IMR-90 (cell line): ENCODE measurements at regions not wholly inside any gene's neighbourhood (a gene's known extent, or its start where the extent isn't known, plus 50 kb on each side); places are given as distances from the start of the nearest gene placed in this dataset.

Experiments
- ATAC-seq: fragments of 200-7000 bp; cut with Tn5 transposase; 2 replicates; pipeline ENCODE4 v1.9.1; 2020; ENCODE audit warnings: low read depth, mild to moderate bottlenecking, moderate library complexity
- BruUV-seq: library from RNA; stranded (reverse); fragments of 400-500 nt; replicated peaks from 2 replicates; lab custom pipeline; 2021; lab: Mats Ljungman, UMichigan
- CTCF ChIA-PET: fragments of 300-600 bp; formaldehyde crosslinking; extraction: SDS; loops from one replicate; lab custom pipeline; 2021; ENCODE audit warnings: antibody characterized with exemption; lab: Yijun Ruan, JAX
- POLR2A ChIA-PET: fragments of 300-600 bp; sonication (Branson Sonifier 250); formaldehyde crosslinking; loops from one replicate; lab custom pipeline; 2022; ENCODE audit warnings: antibody characterized with exemption; ENCODE audit not compliant: unreplicated experiment; lab: Charles Lee
- DNase-seq: peaks from one replicate; pipeline ENCODE4 v3.0.0; 2013
- H2AFZ ChIP-seq: replicated peaks from 2 replicates; pipeline ENCODE3; 2013; ENCODE audit warnings: low read length, mild to moderate bottlenecking; ENCODE audit not compliant: poor library complexity
- H2AK5ac ChIP-seq: 2 replicates; pipeline ENCODE4 v1.6.1; 2013; ENCODE audit warnings: low read depth, low read length, inconsistent platforms
- H2AK9ac ChIP-seq: replicated peaks from 2 replicates; pipeline ENCODE3; 2013; ENCODE audit warnings: mild to moderate bottlenecking, low read depth, low read length, moderate library complexity; ENCODE audit not compliant: poor library complexity
- H2BK120ac ChIP-seq: 2 replicates; pipeline ENCODE4 v1.6.1; 2013; ENCODE audit warnings: low read depth, low read length, inconsistent platforms
- H2BK15ac ChIP-seq: 3 replicates; pipeline ENCODE4 v1.6.1; 2013; ENCODE audit warnings: low read depth, low read length, inconsistent platforms
- H2BK20ac ChIP-seq: 2 replicates; pipeline ENCODE4 v1.6.1; 2013; ENCODE audit warnings: low read depth, mild to moderate bottlenecking, inconsistent platforms, low read length, moderate library complexity
- H2BK5ac ChIP-seq: 2 replicates; pipeline ENCODE4 v1.6.1; 2013; ENCODE audit warnings: mild to moderate bottlenecking, low read depth, low read length, inconsistent platforms; ENCODE audit not compliant: poor library complexity, severe bottlenecking
- H3K14ac ChIP-seq: replicated peaks from 2 replicates; pipeline ENCODE4 v1.6.1; 2013; ENCODE audit warnings: low read depth, low read length, inconsistent platforms
- H3K18ac ChIP-seq: 2 replicates; pipeline ENCODE4 v1.6.1; 2013; ENCODE audit warnings: low read depth, low read length, control low read depth
- H3K23ac ChIP-seq: 2 replicates; pipeline ENCODE4 v1.6.1; 2013; ENCODE audit warnings: low read depth, low read length, inconsistent platforms
- H3K27ac ChIP-seq: 2 replicates; pipeline ENCODE4 v1.5.1; 2013; ENCODE audit warnings: mild to moderate bottlenecking, control low read depth, low read length; ENCODE audit not compliant: insufficient read depth
- H3K27me3 ChIP-seq: 2 replicates; pipeline ENCODE4 v1.6.1; 2013; ENCODE audit warnings: low read length; ENCODE audit not compliant: control insufficient read depth, insufficient read depth
- H3K36me3 ChIP-seq: 2 replicates; pipeline ENCODE4 v1.6.1; 2013; ENCODE audit warnings: low read length, mixed read lengths; ENCODE audit not compliant: control insufficient read depth, insufficient read depth
- H3K4ac ChIP-seq: 2 replicates; pipeline ENCODE4 v1.6.1; 2013; ENCODE audit warnings: low read depth, low read length, inconsistent platforms
- H3K4me1 ChIP-seq: 2 replicates; pipeline ENCODE4 v1.6.1; 2013; ENCODE audit warnings: low read length, mixed read lengths; ENCODE audit not compliant: control insufficient read depth, insufficient read depth
- H3K4me2 ChIP-seq: 2 replicates; pipeline ENCODE4 v1.6.1; 2013; ENCODE audit warnings: low read depth, mild to moderate bottlenecking, control low read depth, low read length, moderate library complexity
- H3K4me3 ChIP-seq: 2 replicates; pipeline ENCODE4 v1.5.1; 2013; ENCODE audit warnings: low read depth, mild to moderate bottlenecking, control low read depth, low read length, moderate library complexity; ENCODE audit not compliant: insufficient read depth
- H3K56ac ChIP-seq: 2 replicates; pipeline ENCODE4 v1.6.1; 2013; ENCODE audit warnings: low read length, inconsistent platforms; ENCODE audit not compliant: insufficient read depth; ENCODE audit errors: extremely low read depth
- H3K79me1 ChIP-seq, 2 experiments: 2 replicates each; pipeline ENCODE4 v1.6.1; 2013; ENCODE audit warnings: low read length in 2 of 2, inconsistent platforms in 1 of 2, low read depth in 1 of 2
- H3K9ac ChIP-seq: 2 replicates; pipeline ENCODE4 v1.6.1; 2013; ENCODE audit warnings: low read depth, low read length, control low read depth
- H3K9me1 ChIP-seq: 2 replicates; pipeline ENCODE4 v1.6.1; 2013; ENCODE audit warnings: low read length, inconsistent platforms; ENCODE audit not compliant: insufficient read depth
- H3K9me3 ChIP-seq: 2 replicates; pipeline ENCODE4 v1.6.1; 2013; ENCODE audit warnings: low read length; ENCODE audit not compliant: control insufficient read depth, insufficient read depth
- H4K20me1 ChIP-seq: 2 replicates; pipeline ENCODE4 v1.6.1; 2013; ENCODE audit warnings: low read length, inconsistent platforms; ENCODE audit not compliant: insufficient read depth
- H4K5ac ChIP-seq: 2 replicates; pipeline ENCODE4 v1.6.1; 2013; ENCODE audit warnings: mild to moderate bottlenecking, low read depth, low read length, control low read depth
- H4K8ac ChIP-seq, 2 experiments: 2 replicates each; pipeline ENCODE4 v1.6.1; 2013; ENCODE audit warnings: low read depth in 2 of 2, low read length in 2 of 2, control low read depth in 1 of 2, inconsistent platforms in 1 of 2
- H4K91ac ChIP-seq: 2 replicates; pipeline ENCODE4 v1.6.1; 2013; ENCODE audit warnings: low read depth, low read length, inconsistent platforms; ENCODE audit not compliant: insufficient read depth
- BHLHE40 ChIP-seq: fragments of 150-350 bp; IDR thresholded peaks from 2 replicates; pipeline ENCODE4 v1.6.1; 2016; ENCODE audit warnings: mild to moderate bottlenecking, low read depth, low read length
- CEBPB ChIP-seq: IDR thresholded peaks from 2 replicates; pipeline ENCODE4 v1.6.1; 2012; ENCODE audit warnings: low read depth, low read length, improper control_type of control experiment
- CHD1 ChIP-seq: IDR thresholded peaks from 2 replicates; pipeline ENCODE4 v1.6.1; 2012; ENCODE audit warnings: low read depth, low read length, improper control_type of control experiment
- FOS ChIP-seq: fragments of 150-350 bp; IDR thresholded peaks from 2 replicates; pipeline ENCODE4 v1.6.1; 2016; ENCODE audit warnings: low read depth, low read length
- MAFK ChIP-seq: IDR thresholded peaks from 2 replicates; pipeline ENCODE4 v1.6.1; 2012; ENCODE audit warnings: low read depth, low read length, improper control_type of control experiment
- MAZ ChIP-seq: IDR thresholded peaks from 2 replicates; pipeline ENCODE4 v1.6.1; 2012; ENCODE audit warnings: low read depth, mild to moderate bottlenecking, low read length, improper control_type of control experiment, moderate library complexity, borderline replicate concordance
- NFE2L2 ChIP-seq: fragments of 150-350 bp; IDR thresholded peaks from 2 replicates; pipeline ENCODE4 v1.6.1; 2016; ENCODE audit warnings: low read depth, mild to moderate bottlenecking, low read length
- RAD21 ChIP-seq: IDR thresholded peaks from 2 replicates; pipeline ENCODE4 v1.6.1; 2012; ENCODE audit warnings: low read length, improper control_type of control experiment
- RCOR1 ChIP-seq: IDR thresholded peaks from 2 replicates; pipeline ENCODE4 v1.6.1; 2012; ENCODE audit warnings: mild to moderate bottlenecking, low read length, improper control_type of control experiment; ENCODE audit not compliant: insufficient replicate concordance
- SMC3 ChIP-seq: fragments of 150-350 bp; IDR thresholded peaks from 2 replicates; pipeline ENCODE4 v1.6.1; 2016; ENCODE audit warnings: low read depth, mild to moderate bottlenecking, antibody characterized with exemption, low read length, moderate library complexity
- WGBS, 2 experiments: methylation state at CpG; one replicate each; pipeline versions ENCODE4 v1.1.5 to v1.1.7; 2013; ENCODE audit warnings: missing lambda C conversion rate in 2 of 2; ENCODE audit not compliant: insufficient read length in 1 of 2; ENCODE audit errors: extremely low coverage in 2 of 2; 5-methylcytosine and 5-hydroxymethylcytosine counted together
- dilution Hi-C: fragments of 300-500 bp; cut with HindIII; formaldehyde crosslinking; loops from one replicate; pipeline ENCODE4 v1.14.3; 2018; ENCODE audit warnings: low sequenced_read_pairs; ENCODE audit not compliant: unreplicated experiment
- in situ Hi-C: fragments of 300-500 bp; cut with MboI; formaldehyde crosslinking; loops from 3 replicates; pipeline ENCODE4 v1.14.3; 2019; ENCODE audit warnings: low sequenced_read_pairs, inconsistent platforms, mixed read lengths
- intact Hi-C: fragments of 100-400 bp; cut with micrococcal nuclease; formaldehyde crosslinking; loops from 2 replicates; pipeline ENCODE4 v1.10.0; 2022
- TF ChIP-seq, protein P1 (sequence below): fragments of 150-350 bp; IDR thresholded peaks from 2 replicates; pipeline ENCODE4 v1.6.1; 2017; ENCODE audit warnings: mild to moderate bottlenecking, antibody characterized with exemption, low read length, low read depth

DNA sequence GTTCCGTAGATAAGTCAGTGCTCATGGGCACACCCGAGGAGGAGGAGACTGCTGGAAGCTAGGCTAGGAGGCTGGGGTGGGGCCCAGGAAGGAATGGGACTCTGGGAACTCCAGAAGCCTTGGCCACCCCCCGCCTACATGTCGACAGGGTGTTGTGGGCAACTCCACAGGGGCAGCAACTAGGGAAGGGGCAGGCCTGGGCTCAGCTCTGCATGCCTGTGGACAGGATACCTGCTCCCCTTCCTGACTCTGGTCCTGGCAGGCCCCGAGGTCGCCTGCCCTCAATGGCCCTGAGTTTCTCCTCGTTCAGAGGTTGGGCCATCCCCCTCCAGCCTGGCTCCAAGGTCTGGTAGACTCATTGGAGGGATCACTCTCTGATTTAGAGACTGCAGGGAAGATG lies 138.9 kb upstream of the LINGO1 start:
- no peak overlapping the region for H3K14ac ChIP-seq
- TF ChIP-seq, protein P1, sequence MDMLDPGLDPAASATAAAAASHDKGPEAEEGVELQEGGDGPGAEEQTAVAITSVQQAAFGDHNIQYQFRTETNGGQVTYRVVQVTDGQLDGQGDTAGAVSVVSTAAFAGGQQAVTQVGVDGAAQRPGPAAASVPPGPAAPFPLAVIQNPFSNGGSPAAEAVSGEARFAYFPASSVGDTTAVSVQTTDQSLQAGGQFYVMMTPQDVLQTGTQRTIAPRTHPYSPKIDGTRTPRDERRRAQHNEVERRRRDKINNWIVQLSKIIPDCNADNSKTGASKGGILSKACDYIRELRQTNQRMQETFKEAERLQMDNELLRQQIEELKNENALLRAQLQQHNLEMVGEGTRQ = no peak
- TF ChIP-seq FOS (no peak), NFE2L2 (no peak), CHD1 (no peak), BHLHE40 (no peak), MAFK (no peak), CEBPB (no peak), MAZ (no peak), RAD21 (no peak), RCOR1 (no peak), SMC3 (no peak)
- no peak overlapping the region for H2BK5ac ChIP-seq
- H3K4me2 ChIP-seq = no peak overlapping the region
- no peak overlapping the region for H2BK20ac ChIP-seq
- no peak for ATAC-seq
- H3K27ac ChIP-seq = no peak overlapping the region
- H3K9me1 ChIP-seq = no peaks in the 10 kb centered on the region
- dilution Hi-C loops = no loop called here
- no peak for DNase-seq
- no peak overlapping the region for H4K5ac ChIP-seq
- no peak overlapping the region for H3K4ac ChIP-seq
- H2AK9ac ChIP-seq = no peak overlapping the region
- CTCF ChIA-PET = no interaction called here
- 29% methylated on average over 4 of the region's 7 CpGs; no CpG with 5 or more reads in 1 of the 2 experiments for WGBS, 2 experiments
- BruUV-seq = no TSS peak
- no peak overlapping the region for H3K4me3 ChIP-seq
- no peaks in the 10 kb centered on the region for H3K4me1 ChIP-seq
- no peak overlapping the region for H4K91ac ChIP-seq
- no peak overlapping the region for H3K18ac ChIP-seq
- peaks cover 47% of the 10 kb centered on the region for H3K27me3 ChIP-seq
- H3K9me3 ChIP-seq = no peaks in the 10 kb centered on the region
- H2BK15ac ChIP-seq = no peak overlapping the region
- no peak overlapping the region for H3K23ac ChIP-seq
- POLR2A ChIA-PET = no interaction called here
- no peaks in the 10 kb centered on the region for H4K20me1 ChIP-seq
- H3K79me1 ChIP-seq = no peaks in the 10 kb centered on the region
- no peak overlapping the region for H2AFZ ChIP-seq
- H2AK5ac ChIP-seq = no peak overlapping the region
- H3K9ac ChIP-seq = no peak overlapping the region
- H2BK120ac ChIP-seq = no peak overlapping the region
- no peak overlapping the region for H4K8ac ChIP-seq
- in situ Hi-C loops = no loop called here
- H3K36me3 ChIP-seq = no peaks in the 10 kb centered on the region
- no peak overlapping the region for H3K56ac ChIP-seq
- intact Hi-C loops = no loop called here
